ENCODE measurements at regions not wholly inside any gene's neighbourhood (a gene's known extent, or its start where the extent isn't known, plus 50 kb on each side); places are given as distances from the start of the nearest gene placed in this dataset.

DNA sequence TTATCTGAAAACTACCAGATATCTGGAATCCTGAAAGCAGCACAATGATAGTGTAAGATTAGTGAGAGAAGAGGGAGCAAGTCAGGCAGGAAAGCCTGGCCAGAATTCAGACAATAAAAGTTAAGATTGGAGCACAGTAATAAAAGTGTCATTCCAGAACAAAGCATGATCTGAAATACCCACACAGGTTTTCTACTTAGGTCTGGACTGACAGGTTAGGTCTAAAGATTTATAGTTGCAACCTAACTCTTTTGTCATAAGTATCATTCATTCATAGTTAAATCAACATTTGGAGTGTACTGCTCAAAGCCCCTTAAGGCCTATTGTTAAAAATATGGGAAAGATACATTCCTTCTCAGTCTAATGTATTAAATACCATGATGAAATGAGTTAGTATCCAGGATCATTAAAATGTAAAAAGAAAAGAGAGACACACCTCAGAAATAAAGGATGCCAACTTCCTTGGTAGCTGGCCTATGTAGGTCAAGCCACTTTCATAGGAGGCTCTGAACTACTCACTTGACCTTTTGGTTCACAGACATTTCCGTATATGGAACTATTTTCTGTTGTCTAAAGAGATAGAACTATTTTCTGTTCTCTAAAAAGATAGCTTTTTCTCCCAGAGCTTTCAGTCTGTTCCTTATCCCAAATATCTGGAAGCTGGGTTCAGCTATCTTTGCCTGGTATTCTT is 105.2 kb downstream of the FAS start:
- DNase-seq (ENCODE audit: low spot score) = no peak

DNA sequence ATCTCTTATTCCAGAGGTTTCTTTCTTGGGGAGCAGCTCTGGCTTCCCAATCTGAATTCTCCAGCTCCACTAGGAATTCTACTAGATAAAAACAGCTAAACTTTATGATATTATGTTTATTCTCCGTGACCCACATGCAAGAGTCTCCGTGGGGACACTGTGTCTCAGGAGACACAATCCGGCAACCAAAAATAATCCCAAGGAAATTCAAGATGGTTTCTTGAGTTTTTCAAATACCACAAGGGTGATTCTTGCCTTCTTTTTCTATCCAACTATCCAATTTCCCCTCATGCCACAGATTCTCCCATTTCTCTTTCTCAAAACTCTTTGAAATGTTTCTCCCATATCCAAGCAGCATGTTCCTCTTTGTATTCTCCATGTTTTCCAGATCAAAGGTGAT is 103.1 kb downstream of the FAS start:
- DNase-seq (ENCODE audit: low spot score) = no peak

DNA sequence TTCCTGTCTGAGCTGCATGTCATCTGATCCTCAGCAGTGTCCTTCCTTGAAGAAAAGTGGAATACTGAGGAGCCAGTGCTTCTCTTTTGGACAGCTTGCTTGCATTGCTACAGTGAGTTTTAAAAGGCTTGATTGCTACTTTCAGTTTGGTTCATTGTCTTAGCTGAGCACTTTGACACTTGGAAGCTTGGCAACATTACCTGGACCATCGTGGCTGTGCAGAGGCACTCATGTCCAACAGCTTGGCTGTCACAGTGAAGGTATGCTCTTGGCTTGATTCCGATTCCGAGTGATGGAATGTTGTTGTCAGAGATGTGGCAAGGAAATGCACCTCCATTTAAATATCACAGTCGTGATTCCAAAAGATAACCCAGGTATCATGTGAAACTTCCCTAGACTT is 102.4 kb downstream of the FAS start:
- DNase-seq (ENCODE audit: low spot score) = no peak

DNA sequence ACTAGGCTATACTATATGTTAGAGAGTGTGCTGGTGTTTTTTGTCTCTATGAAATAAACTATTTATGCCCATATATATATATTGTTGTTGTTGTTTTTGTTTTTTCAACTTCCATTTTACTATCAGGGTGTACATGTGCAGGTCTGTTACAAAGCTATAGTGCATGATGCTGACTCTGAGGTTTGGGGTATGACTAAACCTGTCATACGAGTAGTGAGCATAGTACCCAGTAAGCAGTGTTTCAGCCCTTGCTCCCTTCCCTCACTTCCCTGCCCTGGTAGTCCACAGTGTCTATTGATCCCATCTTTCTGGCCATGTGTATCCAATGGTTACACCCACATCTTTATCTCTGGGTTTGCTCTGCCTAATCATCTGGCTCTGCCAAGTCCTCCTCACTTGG is 101.8 kb downstream of the FAS start:
- DNase-seq (ENCODE audit: low spot score) = no peak

DNA sequence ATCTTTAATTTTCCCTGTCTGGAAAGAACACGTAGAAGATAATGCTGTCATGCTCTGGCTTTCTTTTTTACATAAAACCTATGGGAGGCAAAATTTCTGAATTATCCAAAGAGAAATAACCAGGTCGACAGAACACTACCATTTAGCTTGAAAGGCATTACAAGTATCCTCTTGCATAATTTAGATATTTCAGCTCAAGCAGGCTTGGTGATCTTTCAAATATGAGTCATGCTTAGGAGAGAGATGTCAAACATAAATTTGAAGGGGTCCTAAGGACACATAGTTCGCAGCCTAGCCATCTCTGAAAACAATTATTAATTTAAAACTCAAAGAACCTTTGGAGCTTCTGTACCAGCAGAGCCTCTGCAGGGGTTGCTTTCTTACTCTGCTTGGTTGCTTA is 100.9 kb downstream of the FAS start:
- no peak for DNase-seq (ENCODE audit: low spot score)

DNA sequence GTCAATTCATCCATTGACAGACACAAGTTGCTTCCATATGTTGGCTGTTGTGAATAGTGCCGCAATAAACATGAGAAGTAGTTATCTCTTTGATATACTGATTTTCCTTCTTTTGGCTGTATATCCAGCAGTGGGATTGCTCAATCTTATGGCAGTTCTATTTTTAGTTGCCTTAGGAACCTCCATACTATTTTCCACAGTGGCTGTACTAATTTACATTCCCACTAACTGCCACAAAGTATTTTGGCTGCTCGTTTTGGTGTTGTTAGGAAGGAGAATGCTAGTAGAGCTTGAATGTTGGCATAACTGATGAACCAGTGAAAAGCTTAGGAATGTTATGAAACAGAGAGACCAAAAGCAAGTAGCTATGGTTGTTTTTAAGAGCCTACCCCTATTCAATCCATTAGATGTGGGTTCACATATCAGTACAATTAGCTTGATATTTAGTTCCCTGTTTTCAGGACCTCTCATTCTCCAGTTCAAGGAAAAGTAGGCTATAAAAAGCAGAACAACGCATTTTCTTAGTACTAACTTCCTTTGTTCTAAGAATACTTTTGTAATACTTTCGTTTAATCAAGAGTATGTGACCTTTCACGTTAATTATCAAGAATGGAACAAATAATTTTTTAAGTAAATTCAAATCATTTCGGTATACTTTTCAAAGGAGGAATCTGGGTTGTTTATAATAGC is 100.3 kb downstream of the FAS start:
- DNase-seq (ENCODE audit: low spot score) = no peak

DNA sequence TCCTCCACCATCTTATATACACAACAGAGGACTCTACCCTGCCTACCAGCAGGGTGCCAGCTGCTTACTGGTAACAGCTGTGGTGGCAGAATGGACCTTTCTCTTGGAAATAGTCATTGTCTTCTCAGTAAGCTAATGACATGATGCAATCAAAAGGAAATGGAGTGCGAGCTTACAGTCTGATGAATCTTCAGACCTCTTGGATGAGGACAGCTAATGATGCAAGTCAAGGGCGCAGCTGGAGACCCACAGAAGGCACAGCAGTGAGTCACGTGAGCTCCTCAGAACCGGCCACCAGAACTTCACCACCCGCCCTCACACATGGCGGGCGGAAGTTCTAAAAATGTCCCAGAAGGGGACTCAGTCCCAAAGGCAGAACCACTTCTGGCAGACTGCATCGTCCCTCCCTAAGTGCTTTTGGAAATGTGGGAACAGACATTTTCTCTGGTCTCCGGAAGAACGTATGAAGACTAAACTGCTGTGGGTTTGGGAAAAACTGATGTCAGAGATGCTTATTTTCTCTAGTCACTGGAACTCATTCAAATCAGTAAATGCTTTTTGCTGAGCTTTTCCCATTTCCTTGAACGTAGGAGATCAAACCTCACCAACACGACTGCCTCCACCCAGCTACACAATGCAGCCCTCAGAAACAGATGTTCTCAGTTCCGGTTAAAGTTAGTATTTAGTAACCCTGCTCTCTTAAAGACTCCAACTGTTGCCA is 96.4 kb downstream of the FAS start:
- no peak for DNase-seq (ENCODE audit: low spot score)

DNA sequence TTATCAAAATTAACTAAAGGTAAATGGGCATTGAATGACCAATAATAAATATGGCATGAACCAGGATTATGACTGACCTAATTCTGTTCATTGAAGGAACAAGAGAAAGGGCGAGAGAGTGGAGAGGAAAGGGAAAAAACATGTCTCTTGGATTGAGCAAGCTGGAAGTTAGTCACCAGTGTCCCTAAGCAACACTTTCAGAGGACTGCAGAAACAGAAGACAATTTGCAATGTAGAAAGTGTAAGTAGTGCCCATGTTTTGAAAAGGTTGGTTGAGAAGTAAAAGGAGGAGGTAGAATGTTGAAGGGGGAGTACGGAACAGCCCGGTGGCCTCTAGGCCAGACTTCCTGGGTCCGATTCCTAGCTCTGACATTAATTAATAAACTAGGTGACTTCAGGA is 94.6 kb downstream of the FAS start:
- no peak for DNase-seq (ENCODE audit: low spot score)

DNA sequence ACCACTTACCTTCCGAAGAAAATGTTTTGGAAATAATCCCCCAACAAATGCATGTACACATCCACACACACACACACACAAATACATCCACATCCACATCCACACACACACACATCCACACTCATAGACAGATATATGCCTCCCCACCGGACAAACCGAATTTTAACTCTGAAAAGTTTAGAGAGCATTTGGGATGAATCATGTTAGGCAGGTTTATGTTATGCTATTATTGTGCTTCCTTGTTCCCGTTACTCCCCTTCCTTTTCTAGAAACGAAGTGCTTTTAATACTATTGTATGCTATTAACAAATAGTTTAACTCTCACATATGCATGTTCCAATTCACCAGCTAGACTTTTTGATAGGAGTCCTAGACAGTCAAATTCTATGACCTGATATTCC is 91.5 kb downstream of the FAS start:
- DNase-seq (ENCODE audit: low spot score) = no peak

DNA sequence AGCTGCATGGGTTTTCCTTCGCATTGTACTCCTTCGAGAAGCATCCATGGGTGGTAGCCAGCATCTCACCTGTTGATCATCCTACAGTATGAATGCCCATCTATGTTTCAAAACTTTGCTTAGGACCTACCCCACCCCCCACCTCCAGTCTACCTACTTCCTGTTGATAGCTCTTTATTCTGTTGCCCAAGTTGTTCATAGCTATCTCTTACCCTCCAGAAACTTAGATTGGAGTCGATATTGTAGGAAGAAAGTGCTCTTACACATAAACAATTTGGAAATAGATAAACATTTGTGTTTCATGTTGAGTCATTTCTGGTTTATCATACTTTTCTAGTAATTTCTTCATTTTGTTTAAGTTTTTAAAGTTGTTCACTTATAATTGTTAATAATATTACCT is 90.1 kb downstream of the FAS start:
- DNase-seq (ENCODE audit: low spot score) = no peak

DNA sequence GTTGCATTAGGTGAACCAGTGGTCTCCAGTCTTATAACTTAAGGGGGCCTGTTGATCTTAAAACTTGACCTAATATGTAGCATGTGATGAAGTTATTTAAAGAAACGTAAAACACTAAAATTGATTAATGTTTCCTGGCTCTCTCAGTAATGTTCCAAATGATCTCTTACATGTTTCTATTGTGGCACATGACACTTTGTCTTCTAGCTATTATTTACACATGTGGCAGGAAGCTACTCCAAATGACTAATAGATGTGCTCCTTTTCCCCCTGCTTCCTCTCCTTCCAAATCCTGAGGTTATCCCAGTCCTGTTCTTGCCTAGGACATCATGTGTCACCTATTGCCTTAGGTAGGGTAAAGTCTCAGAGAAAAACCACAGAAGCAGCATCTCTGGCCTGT is 89.4 kb downstream of the FAS start:
- peak; percentile 70 for DNase-seq (ENCODE audit: low spot score)

DNA sequence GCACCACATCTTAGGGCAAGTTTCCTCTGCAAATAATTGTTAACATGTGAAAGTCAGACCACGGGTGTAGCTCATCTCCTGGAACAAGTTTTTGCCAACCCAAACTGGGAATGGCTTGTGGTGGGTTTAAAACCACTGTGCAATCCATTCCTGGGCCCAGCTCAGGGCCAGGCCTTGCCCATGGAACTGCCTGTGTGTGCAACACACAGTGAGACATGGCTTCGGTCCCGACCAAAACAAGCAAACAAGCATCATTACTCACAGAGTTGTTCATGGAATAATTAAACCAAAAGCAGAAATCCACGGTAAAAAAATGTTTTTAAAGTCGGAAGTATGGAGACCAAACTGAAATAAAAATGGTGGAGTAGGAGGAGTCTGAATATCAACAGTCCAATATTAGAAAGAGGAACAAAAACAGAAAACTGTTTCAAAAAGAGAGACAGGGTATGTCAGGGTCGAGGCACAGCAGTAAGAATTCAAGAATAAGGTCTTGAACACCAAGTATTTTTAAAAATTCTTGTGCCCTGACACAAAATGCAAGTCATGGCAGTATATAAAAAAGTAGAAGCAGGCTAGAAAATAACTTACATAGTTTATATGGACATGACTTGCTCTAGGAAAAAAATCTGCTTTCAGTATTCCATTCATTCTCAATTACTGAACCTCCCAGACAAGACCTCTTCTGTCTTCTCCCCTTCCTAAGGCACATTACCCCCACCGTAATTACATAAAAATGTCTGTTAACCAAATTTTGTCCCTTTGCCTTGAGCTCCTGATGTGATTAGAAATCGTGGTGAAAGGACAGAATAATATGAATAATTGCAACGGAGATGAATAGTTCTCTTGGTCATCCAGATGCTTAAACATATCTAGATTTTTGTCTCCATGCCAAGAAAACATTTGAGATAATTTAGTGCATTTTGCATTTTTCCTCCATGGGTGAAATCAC is 88.4 kb downstream of the FAS start:
- DNase-seq (ENCODE audit: low spot score) = no peak

DNA sequence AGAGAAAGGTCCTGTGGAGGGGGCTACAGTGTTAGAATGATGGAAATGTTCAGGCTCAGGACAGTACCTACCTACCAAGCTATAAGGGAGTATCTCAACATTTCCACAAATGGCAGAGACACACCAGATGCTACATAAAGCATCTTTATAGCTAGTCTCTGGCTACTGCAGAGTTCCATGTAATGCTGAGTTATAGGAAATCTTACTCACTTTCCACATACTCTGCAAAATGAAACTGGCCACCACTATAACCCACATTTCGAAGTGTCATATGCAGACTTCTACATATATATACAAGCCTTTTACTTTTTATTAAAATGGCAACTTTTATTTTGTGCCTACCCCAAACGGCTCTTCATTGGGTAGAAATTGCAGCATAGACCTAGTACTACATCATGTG is 85.5 kb downstream of the FAS start:
- DNase-seq (ENCODE audit: low spot score) = no peak

DNA sequence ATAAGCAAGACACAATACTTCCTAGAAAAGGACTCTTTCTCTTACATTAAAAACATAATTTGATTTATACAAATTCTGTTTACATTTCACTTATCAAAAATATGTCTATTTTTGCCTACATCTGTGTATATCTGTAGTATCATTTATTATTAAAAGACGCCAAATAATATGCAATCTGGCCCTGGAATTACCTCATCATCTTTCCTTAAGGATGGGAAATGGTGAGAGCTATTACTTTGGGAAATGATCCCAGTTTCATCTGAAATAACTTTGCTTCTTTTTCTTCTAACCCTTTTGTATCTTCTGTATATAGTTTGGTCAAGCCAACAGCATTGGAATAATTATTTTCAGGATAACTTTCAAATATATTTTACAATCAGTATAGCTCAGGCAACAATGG is 85.0 kb downstream of the FAS start:
- DNase-seq (ENCODE audit: low spot score) = no peak

DNA sequence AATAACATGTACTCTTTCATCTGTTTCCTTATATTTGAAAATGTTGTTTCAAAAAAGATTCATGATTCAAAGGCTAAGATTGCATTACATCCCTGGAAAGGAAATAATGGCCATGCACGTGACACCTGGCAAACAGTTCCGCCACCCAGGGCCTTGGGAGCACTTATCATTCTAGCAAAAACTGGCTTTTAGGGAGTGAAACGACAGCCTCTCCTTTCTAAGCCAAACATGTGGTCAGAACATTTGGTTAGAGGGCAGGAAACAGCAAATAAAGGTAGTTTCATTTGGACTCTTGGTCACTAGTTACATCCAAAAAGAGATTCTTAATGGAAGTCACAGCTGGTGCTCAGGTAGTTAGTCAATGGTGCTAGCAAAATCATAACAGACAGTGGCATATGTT is 83.5 kb downstream of the FAS start:
- DNase-seq (ENCODE audit: low spot score) = no peak

DNA sequence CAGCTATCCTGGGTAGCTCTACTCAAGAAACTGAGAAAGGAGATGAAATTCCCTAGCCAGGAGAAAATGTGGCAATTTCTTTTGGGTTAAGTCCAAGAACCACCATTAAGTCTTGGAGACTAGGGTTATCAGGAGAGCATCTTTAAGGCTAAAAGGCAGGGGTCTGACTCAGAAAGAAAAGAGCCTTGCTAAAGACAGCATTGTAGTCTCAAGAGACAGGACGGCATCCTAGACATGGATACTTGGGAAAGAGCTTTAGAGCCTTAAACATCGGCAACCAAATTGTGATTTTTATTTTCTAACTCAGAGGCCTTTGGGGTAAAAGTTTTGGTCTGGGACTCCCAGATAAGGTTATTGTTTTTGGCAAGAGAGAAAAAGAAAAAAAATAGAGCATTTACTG is 83.1 kb downstream of the FAS start:
- DNase-seq (ENCODE audit: low spot score) = no peak

DNA sequence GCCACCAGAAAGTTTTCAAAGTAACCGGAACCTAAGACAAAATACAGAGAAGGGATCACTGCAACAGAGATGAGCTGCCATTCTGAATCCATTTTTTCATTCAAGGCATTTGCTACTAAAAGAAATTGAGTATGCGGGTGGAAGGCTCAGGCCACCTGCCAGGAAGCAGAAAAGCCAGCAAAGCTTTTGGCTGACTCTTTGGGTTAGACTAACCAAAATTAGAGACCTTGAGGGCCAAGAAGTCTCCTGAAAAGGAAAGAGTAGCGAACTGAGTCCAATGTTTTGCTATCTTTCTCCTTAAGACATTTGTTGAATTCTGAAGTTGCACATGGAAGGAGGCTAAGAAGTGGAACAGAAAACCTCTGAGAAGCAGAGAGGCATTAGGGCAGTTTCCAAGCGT is 79.0 kb downstream of the FAS start:
- DNase-seq (ENCODE audit: low spot score) = no peak

All from kidney capillary endothelial cell (primary cell).